SKM-1 treated with dmso at 0.1 percent for 144 hours (cell line): ENCODE measurements at regions not wholly inside any gene's neighbourhood (a gene's known extent, or its start where the extent isn't known, plus 50 kb on each side); places are given as distances from the start of the nearest gene placed in this dataset.
"Not testable (repeated sequence)": the region's sequence is repeated elsewhere in the genome, so short reads cannot be mapped to it uniquely, and the experiment has no call there.

Experiments
- DNase-seq: peaks from one replicate; lab custom pipeline; 2025; ENCODE audit not compliant: unreplicated experiment; lab: John Stamatoyannopoulos, UW

DNA sequence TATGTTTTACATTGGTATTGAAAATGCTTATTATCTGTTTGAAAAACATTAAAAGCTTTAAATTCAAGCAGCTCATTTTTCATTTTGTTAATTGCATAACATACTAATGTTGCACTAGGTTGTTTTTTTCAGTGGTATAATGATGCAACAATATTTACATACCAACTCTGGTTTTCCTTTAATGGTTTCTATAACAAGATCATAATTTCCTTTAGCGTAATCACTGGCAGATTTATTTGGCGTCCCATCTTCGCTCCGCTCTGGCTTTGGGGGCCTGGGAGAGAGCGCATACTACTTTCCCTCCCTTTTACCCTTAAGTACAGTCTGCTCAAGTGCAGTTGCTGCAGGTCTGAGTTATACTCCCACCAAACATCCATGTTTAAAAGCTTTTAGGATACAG lies 574.1 kb downstream of the PRKD1 start:
- DNase-seq = no peak

GRCh38 chr14:29354486-29354885 lies 573.2 kb downstream of the PRKD1 start:
- no peak for DNase-seq

DNA sequence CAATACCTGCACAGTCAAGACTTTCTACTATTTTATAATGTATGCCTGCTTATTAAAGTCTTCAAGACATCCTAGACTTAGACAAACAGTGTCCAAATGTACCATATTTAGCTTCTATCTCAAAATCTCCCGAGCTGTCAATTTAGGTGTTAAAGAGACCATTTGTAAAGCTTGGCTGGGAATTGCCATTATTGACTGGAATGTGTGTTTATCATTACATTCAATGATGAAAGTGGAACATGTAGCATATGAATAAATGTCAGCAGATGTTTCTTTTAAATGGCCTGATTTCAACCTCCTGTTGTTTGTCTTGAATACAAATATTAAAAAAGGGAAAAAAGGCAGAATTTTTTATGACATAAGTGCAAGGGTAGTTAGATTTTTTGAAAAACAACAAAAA lies 572.3 kb downstream of the PRKD1 start:
- DNase-seq = no peak

GRCh38 chr14:29355846-29356245 lies 571.8 kb downstream of the PRKD1 start:
- no peak for DNase-seq

- DNase-seq = no peak
These were observed 567.0 kb downstream of the PRKD1 start for GRCh38 chr14:29360656-29361055.

- DNase-seq = no peak
These were observed 557.6 kb downstream of the PRKD1 start for GRCh38 chr14:29370024-29370423.

- no peak for DNase-seq
These were observed 551.4 kb downstream of the PRKD1 start for GRCh38 chr14:29376237-29376636.

DNA sequence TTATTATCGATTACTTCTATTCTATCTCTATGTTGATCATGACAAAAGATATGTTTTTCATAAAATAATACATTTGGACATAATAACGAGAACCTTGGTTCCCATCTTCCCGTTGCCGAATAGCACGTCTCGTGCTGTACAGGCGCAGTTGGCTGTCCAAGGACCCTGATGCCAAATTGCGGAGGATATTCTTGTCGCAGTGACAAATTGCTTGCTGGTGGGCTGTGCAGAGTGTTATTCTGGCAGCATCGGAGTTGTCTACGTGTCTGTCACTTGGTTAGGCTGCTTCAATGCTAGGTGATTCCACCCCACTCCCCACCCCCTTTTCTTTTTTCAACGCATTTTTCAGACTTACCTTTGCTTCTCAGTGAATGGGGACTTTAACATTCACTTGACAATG lies 546.8 kb downstream of the PRKD1 start:
- DNase-seq = no peak

- no peak for DNase-seq
These were observed 539.1 kb downstream of the PRKD1 start for GRCh38 chr14:29388571-29388970.

DNA sequence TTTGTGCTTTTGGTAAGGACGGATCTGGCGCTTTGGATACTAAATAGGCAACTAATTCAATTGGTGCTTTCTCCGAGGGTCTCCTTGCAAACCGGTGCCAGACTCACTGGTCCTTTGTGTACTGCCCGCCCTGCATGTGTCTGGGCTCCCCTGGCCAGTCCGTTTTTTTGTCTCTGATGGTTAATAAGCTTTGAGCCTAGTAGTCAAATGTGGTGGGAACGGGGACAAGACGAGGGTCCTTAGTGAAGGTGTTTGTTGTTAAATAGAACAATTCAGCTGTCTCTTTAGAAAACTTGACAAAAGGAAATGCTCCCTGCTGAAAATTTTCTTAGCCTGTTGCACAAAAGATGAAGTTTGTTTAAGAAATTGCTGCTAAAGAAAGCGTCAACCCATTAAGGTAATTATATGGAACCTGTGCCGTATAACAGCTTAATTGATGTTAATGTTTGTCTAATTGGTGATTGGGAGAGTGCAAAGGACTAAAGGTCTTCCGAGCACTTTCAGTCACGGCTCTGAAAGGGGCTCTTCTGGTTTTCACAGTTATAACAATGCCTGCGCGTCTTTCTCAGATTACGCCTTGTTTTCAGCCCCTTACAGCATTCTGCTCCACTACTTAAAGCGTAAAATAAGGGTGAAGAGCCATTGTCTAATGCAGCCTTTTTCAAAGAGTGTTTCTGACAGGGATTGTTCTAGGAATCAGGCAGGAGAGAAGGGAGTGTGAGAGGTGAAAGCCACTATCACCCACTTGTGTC lies 537.4 kb downstream of the PRKD1 start:
- no peak for DNase-seq

DNA sequence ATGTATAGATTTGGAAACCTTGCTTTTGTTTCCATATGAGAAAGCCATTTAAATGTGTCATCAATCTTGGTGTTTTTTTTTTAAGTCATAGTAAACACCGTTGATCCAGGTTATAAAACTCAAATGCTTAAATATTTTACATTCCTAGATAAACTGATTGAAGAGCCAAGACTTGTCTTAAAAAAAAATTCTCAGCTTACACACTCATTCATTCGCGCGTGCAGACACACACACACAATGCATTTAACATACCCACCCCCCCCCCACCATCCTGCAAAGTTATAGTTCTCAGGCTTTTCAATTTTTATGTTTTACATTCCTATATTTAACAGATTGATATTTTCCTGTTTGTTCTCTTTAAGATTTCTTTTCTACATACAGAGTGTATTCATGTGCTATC lies 536.4 kb downstream of the PRKD1 start:
- no peak for DNase-seq

- no peak for DNase-seq
These were observed 535.8 kb downstream of the PRKD1 start for GRCh38 chr14:29391801-29392200.

DNA sequence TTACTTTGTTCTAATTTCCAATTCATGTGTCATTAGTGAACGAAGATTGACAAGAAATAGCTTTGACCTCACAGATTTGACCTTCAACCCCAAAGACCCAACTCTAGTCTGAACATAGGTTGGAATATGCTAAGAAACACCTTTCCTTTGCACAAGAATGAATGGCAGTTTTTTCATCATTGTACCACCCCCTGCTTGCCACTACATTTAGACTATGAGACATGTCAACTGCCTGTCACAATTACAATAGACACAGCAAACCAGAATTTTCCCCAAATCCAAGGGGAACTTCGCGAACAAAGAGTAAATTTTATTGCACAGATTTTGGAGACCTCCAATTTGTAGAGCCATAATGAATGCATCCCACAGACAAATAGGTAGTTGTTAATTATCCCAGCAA lies 535.4 kb downstream of the PRKD1 start:
- no peak for DNase-seq

DNA sequence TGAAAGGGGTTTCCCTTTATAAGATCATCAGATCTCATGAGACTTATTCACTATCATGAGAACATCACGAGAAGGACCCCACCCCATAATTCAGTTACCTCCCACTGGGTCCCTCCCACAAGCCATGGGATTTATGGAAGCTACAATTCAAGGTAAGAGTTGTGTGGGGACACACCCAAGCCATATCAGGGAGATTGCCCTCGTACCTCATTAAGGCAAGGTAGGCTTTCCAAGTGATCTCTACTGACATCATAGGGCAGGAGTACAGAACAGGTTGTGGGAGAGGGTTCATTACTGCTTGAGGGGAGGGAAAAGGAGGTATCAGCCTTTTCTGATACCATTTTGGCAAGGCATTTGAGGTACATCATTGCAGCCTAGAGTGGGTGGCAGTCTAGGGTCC lies 524.6 kb downstream of the PRKD1 start:
- no peak for DNase-seq

DNA sequence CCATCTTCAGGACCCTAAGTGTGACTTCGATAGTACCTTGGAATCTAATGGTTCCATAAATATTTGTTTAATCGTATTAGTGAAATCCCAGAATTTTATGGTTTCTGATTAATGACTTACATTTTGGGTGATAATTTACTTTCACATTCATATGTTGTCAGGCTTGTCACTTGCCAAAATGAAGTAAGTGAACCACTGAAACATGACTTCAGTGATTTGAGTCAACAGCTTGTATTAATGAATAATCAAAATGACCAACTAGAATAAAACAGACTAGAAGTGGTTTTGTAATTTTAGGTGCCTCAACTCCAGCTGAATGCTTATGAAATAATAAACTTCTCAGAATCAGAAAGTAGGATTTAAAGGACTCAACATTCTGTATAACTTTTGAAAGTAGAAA lies 517.1 kb downstream of the PRKD1 start:
- no peak for DNase-seq

DNA sequence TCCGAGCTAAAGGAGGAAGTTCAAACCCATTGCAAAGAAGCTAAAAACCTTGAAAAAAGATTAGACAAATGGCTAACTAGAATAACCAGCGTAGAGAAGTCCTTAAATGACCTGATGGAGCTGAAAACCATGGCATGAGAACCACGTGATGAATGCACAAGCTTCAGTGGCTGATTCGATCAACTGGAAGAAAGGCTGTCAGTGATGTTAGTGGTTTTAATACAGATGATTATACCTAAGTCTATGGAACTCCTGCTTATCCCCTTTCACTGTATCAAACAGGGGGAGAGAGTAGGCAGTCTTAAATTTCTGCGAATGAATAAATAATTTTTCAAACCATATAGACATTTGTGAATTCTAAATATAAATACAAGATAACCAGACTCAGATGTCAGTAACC lies 512.7 kb downstream of the PRKD1 start:
- not testable (repeated sequence) for DNase-seq

GRCh38 chr14:29419736-29420135 lies 507.9 kb downstream of the PRKD1 start:
- no peak for DNase-seq

DNA sequence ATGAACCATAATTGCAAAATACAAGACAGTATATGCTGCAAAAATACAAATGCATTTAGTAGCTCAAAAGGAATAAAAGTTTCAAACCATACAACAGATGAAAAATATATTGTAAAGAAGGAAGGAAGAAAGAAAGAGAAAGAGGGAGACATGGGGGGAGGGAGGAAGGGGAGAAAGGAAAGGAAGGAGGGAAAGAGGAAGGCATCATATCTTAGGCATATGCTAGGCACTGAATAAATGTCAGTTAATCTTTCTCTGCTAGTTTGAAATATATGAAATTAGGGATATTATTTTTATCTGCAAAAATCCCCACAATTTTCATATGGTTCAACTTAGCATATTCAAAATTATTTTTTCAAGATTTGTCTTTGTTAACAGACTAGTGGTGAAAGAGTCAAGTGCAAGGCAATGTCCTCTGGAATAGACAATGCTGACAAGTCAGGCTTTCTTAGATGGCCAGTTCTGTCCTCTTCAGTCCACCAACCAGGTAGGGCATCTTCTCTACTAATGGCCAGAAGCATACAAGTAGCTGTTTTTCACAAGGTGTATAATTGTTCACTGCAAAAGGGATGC lies 506.4 kb downstream of the PRKD1 start:
- DNase-seq = no peak

- DNase-seq = no peak
These were observed 501.8 kb downstream of the PRKD1 start for GRCh38 chr14:29425705-29426482.

DNA sequence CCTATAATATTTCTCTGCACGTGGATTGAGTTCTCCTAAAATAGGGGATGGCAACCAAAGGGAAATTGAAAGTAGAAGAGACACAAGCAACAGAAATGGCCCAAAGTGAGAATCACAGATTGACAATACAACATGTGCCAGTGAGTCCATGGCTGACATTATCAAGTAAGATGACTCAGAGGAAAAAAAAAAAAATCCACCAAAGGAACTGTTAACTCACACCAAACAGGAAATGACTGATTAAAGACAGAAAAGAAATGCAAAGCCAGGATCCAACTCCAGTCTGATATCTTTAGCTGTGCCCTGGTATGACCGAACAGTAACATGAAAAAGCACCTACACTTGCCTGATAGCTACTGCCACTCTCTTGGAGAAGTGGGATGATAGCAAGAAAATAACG lies 485.0 kb downstream of the PRKD1 start:
- no peak for DNase-seq

GRCh38 chr14:29444216-29444615 lies 483.4 kb downstream of the PRKD1 start:
- DNase-seq = no peak

DNA sequence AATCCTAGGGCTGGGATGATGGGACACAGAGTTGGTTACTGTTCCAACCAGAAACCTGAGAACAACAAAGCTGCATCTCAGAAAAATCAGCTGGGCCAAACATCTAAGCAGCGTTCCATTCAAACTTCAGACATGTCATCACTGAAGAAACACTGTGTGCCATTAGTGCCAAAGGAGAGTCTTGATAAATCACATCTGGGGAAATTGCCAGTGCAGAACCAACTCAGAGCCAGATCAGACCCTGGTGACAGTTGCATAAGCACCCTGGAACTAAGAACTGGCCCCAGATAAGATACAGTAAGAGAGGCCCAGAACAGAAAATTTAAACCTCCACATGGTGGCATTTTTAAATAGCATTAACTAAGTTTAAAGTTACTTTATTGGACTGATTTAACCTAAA lies 482.8 kb downstream of the PRKD1 start:
- DNase-seq = no peak
